Liver (tissue), 8 donors: ENCODE measurements at regions not wholly inside any gene's neighbourhood (a gene's known extent, or its start where the extent isn't known, plus 50 kb on each side); places are given as distances from the start of the nearest gene placed in this dataset. TPM values are rescaled to one million over a fixed set of nuclear protein-coding genes. Genes with fewer than 3 reads are reported as not detected.

ENCODE experiments used
- DNase-seq: peaks from one replicate; pipeline ENCODE4 v3.0.0-alpha.2; 2017; ENCODE audit warnings: low spot score
- H3K27ac ChIP-seq, 2 donors: one replicate each; pipeline ENCODE4 v1.7.0; 2013; ENCODE audit warnings: inconsistent platforms in 2 of 2, low read length in 2 of 2, control low read depth in 1 of 2, low read depth in 1 of 2, mild to moderate bottlenecking in 1 of 2
- H3K27me3 ChIP-seq, 4 donors: one replicate each; pipeline versions ENCODE4 v1.6.1 to v1.7.0; 2013; ENCODE audit warnings: low read length in 3 of 4, inconsistent platforms in 1 of 4, mild to moderate bottlenecking in 1 of 4, moderate library complexity in 1 of 4; ENCODE audit not compliant: control insufficient read depth in 4 of 4, insufficient read depth in 4 of 4
- H3K36me3 ChIP-seq, 4 donors: one replicate each; pipeline versions ENCODE4 v1.6.1 to v1.7.0; 2013; ENCODE audit warnings: low read length in 3 of 4, mild to moderate bottlenecking in 3 of 4, low read depth in 1 of 4, moderate library complexity in 1 of 4; ENCODE audit not compliant: control insufficient read depth in 4 of 4, insufficient read depth in 3 of 4
- H3K4me1 ChIP-seq, 4 donors: one replicate each; pipeline versions ENCODE4 v1.6.1 to v1.7.0; 2013; ENCODE audit warnings: low read length in 3 of 4, mild to moderate bottlenecking in 3 of 4, moderate library complexity in 1 of 4; ENCODE audit not compliant: control insufficient read depth in 4 of 4, insufficient read depth in 4 of 4
- H3K4me3 ChIP-seq, 3 donors: one replicate each; pipeline versions ENCODE4 v1.6.1 to v1.7.0; 2013; ENCODE audit warnings: low read length in 3 of 3, control low read depth in 1 of 3, low read depth in 1 of 3, mild to moderate bottlenecking in 1 of 3
- H3K9ac ChIP-seq, 2 donors: one replicate each; pipeline ENCODE4 v1.7.0; 2013; ENCODE audit warnings: low read length in 2 of 2, mild to moderate bottlenecking in 2 of 2, moderate library complexity in 2 of 2, control low read depth in 1 of 2, low read depth in 1 of 2
- H3K9me3 ChIP-seq, 4 donors: one replicate each; pipeline versions ENCODE4 v1.6.1 to v1.7.0; 2013; ENCODE audit warnings: low read length in 3 of 4; ENCODE audit not compliant: control insufficient read depth in 4 of 4
- EGR1 ChIP-seq, 2 donors: IDR thresholded peaks; 2 replicates each; pipeline ENCODE4 v1.6.1; 2016 to 2018; ENCODE audit warnings: antibody characterized with exemption in 2 of 2, low read depth in 2 of 2
- GABPA ChIP-seq, 2 donors: IDR thresholded peaks in 1 of 2; conservative IDR thresholded peaks in 1 of 2; 2 replicates each; pipeline ENCODE4 v1.6.1; 2016; ENCODE audit warnings: antibody characterized with exemption in 2 of 2, mild to moderate bottlenecking in 1 of 2, moderate library complexity in 1 of 2
- HNF4A ChIP-seq, 2 donors: conservative IDR thresholded peaks; 2 replicates each; pipeline ENCODE4 v1.6.1; 2016; ENCODE audit warnings: antibody characterized with exemption in 2 of 2, mild to moderate bottlenecking in 2 of 2
- HNF4G ChIP-seq: IDR thresholded peaks from 2 replicates; pipeline ENCODE4 v1.6.1; 2016; ENCODE audit warnings: antibody characterized with exemption
- JUND ChIP-seq, 2 donors: IDR thresholded peaks; 2 replicates each; pipeline ENCODE4 v1.6.1; 2016; ENCODE audit warnings: antibody characterized with exemption in 2 of 2
- MAX ChIP-seq: IDR thresholded peaks from 2 replicates; pipeline ENCODE4 v1.6.1; 2016; ENCODE audit warnings: antibody characterized with exemption
- RAD21 ChIP-seq, 2 donors: IDR thresholded peaks; 2 replicates each; pipeline ENCODE4 v1.6.1; 2016; ENCODE audit warnings: antibody characterized with exemption in 2 of 2, mild to moderate bottlenecking in 2 of 2
- REST ChIP-seq: IDR thresholded peaks from 2 replicates; pipeline ENCODE4 v1.6.1; 2016; ENCODE audit warnings: antibody characterized with exemption, mild to moderate bottlenecking
- RXRA ChIP-seq, 2 donors: IDR thresholded peaks; 2 replicates each; pipeline ENCODE4 v1.6.1; 2017 to 2018; ENCODE audit warnings: antibody characterized with exemption in 2 of 2, mild to moderate bottlenecking in 1 of 2
- TAF1 ChIP-seq: conservative IDR thresholded peaks from 2 replicates; pipeline ENCODE4 v1.6.1; 2016; ENCODE audit warnings: antibody characterized with exemption, mild to moderate bottlenecking
- YY1 ChIP-seq: IDR thresholded peaks from 2 replicates; pipeline ENCODE4 v1.6.1; 2016; ENCODE audit warnings: antibody characterized with exemption, mild to moderate bottlenecking
- WGBS: extraction: QIAGEN DNeasy Blood & Tissue Kit; methylation state at CpG from one replicate; pipeline ENCODE4 v1.1.7; 2013; 5-methylcytosine and 5-hydroxymethylcytosine counted together
- small RNA-seq: library from RNA; depleted of rRNA; stranded (forward); fragments of <200 nt; gene quantifications from one replicate; pipeline ENCODE3, GENCODE V24; 2014
- TF ChIP-seq, protein P1 (sequence below): IDR thresholded peaks from 2 replicates; pipeline ENCODE4 v1.6.1; 2016; ENCODE audit warnings: antibody characterized with exemption
- TF ChIP-seq, protein P2 (sequence below): IDR thresholded peaks from 2 replicates; pipeline ENCODE4 v1.6.1; 2016; ENCODE audit warnings: antibody characterized with exemption
- donor health status: healthy.
- donor health status: healthy.
- donor health status: healthy.
- donor health status: healthy.

DNA sequence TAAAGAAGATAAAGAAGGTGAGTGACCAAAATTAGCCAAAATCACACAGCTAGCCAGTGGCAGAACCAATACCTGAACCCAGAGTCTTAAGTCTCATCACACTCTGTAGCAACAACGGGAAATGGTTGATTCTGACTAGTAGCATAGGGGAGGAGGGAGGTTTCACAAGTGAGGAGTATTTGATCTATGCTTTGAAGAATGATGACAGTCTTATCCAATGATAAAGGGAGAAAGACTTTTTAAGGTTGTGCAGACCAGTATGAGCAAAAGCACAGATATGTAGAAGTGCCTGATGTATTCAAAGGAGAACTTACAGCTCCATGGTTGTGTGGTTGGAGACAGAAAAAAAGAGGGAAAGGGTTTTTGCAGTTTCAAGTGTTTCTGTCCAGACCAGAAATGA lies 50.7 kb upstream of the LINC00305 start:
- no peak overlapping the region for H3K9ac ChIP-seq
- H3K27me3 ChIP-seq, result no peaks in the 10 kb centered on the region
- H3K4me1 ChIP-seq, result peaks cover 0 to 2% (median 0%) of the 10 kb centered on the region in 4 donors
- 93% methylated on average over 1 of the region's 1 CpG for WGBS
- no peak for DNase-seq
- H3K36me3 ChIP-seq, result no peaks in the 10 kb centered on the region
- no peak overlapping the region for H3K4me3 ChIP-seq
- no peaks in the 10 kb centered on the region for H3K9me3 ChIP-seq
- H3K27ac ChIP-seq, result no peak overlapping the region
- TF ChIP-seq YY1, result no peak
- TF ChIP-seq RXRA (IDR thresholded peaks at IDR 0.05), result no peak
- no peak for TF ChIP-seq HNF4A (conservative IDR thresholded peaks at IDR 0.05)
- no peak for TF ChIP-seq REST
- TF ChIP-seq TAF1, result no peak
- TF ChIP-seq HNF4G, result no peak
- no peak for TF ChIP-seq RAD21 (IDR thresholded peaks at IDR 0.05)
- TF ChIP-seq, protein P1, sequence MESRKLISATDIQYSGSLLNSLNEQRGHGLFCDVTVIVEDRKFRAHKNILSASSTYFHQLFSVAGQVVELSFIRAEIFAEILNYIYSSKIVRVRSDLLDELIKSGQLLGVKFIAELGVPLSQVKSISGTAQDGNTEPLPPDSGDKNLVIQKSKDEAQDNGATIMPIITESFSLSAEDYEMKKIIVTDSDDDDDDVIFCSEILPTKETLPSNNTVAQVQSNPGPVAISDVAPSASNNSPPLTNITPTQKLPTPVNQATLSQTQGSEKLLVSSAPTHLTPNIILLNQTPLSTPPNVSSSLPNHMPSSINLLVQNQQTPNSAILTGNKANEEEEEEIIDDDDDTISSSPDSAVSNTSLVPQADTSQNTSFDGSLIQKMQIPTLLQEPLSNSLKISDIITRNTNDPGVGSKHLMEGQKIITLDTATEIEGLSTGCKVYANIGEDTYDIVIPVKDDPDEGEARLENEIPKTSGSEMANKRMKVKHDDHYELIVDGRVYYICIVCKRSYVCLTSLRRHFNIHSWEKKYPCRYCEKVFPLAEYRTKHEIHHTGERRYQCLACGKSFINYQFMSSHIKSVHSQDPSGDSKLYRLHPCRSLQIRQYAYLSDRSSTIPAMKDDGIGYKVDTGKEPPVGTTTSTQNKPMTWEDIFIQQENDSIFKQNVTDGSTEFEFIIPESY, result no peak
- TF ChIP-seq MAX, result no peak
- TF ChIP-seq GABPA (IDR thresholded peaks at IDR 0.05 in 1 of 2, conservative IDR thresholded peaks at IDR 0.05 in 1 of 2), result no peak
- TF ChIP-seq JUND (IDR thresholded peaks at IDR 0.05), result no peak
- no peak for TF ChIP-seq EGR1 (IDR thresholded peaks at IDR 0.05; ENCODE audit: low read depth in 2 of 2)
- TF ChIP-seq, protein P2, sequence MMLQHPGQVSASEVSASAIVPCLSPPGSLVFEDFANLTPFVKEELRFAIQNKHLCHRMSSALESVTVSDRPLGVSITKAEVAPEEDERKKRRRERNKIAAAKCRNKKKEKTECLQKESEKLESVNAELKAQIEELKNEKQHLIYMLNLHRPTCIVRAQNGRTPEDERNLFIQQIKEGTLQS, result no peak

Small RNAs in the stretch of these regions (small RNA-seq; reads per million reads assigned to genes)
- gene AC027506.1, result not detected
